ENCODE measurements at regions not wholly inside any gene's neighbourhood (a gene's known extent, or its start where the extent isn't known, plus 50 kb on each side); places are given as distances from the start of the nearest gene placed in this dataset.
"Not testable (repeated sequence)": the region's sequence is repeated elsewhere in the genome, so short reads cannot be mapped to it uniquely, and the experiment has no call there.

DNA sequence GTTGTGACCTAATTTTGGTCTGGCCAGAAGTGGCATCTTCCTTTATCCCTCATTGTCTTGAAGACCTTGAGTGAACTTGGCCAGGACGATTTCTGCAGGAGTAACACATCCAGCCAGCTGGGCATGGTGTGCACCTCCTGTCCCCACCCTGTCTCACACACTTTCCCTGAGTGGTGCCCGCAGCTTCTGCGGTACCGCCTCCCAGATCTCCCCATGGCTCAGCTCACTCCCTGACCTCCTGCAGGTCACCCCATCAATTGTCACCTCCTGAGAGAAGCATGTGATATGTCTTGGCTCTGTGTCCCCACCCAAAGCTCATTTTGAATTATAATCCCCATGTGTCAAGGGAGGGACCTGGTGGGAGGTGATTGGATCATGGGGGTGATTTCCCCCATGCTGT lies 50.2 kb upstream of the TP53I11 start:
- no peak for DNase-seq

DNA sequence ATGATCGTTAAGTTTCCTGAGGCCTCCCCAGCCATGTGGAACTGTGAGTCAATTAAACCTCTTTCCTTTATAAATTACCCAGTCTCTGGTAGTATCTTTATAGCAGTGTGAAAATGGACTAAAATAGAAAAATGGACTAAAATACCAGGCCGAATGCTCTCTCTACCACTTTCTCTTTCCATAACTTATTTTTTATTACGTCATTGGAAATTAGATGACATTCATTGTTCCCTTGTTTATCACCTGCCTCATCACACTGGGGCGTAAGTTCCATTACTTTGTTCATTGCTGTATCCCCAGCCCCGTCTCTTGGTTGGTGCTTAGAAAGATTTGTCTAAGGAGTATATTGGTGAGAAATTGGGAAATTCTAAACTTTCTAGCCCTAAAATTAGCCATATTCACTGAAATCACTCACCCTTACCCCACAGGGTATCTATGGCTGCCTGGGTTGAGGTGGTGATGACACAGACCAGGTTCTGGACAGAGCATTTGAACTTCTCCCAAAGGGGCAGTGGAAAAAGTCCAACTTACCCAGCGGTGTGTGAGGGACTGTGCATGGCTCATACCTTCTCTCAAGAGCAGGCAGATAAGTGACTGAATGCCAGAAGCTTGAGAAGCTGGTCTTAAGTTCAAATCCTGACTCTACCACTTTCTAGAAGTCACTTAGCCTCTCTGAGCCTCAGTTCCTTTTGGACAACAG lies 50.9 kb upstream of the TP53I11 start:
- DNase-seq, result no peak

DNA sequence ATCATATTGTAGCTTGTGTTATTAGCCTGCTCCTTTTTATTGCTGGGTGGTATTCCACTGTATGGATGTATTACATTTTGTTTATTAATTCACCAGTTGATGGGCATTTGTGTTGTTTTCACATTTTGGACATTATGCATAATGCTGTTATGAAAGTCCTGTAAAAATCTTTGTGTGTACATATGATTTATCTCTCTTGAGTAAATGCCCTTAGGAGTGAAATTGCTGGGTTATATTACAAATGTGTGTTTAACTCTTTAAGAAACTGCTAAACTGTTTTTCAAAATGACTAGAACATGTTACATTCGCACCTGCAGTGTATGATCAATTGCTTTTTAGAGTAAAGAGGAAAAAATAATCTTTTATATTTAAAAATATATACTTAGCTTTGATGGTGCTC lies 54.4 kb upstream of the TP53I11 start:
- no peak for DNase-seq

DNA sequence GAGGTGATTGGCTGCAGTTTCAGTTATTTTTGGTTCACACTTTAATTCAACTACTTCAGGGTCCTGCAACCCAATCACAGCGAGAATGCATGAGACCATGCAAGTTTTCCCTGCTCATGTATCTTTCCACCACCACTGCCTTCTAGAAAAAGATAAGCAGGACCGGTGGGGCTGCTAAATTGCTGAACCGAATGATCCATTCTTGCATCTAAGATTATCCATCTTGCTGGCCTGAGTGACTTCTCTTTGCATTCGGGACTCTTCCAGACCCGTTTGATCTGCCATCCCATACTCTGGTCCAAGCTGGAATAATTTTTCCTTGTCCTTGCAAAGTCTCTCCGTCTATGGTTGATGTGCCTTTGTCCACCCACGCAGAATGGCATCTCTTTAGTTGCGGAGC lies 56.3 kb upstream of the TP53I11 start:
- DNase-seq, result no peak

DNA sequence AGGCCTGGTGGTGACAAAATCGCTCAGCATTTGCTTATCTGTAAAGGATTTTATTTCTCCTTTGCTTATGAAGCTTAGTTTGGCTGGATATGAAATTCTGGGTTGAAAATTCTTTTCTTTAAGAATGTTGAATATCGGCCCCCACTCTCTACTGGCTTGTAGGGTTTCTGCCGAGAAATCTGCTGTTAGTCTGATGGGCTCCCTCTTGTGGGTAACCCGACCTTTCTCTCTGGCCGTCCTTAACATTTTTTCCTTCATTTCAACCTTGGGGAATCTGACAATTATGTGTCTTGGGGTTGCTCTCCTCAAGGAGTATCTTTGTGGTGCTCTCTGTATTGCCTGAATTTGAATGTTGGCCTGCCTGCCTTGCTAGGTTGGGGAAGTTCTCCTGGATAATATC lies 65.3 kb upstream of the TP53I11 start:
- DNase-seq, result not testable (repeated sequence)

DNA sequence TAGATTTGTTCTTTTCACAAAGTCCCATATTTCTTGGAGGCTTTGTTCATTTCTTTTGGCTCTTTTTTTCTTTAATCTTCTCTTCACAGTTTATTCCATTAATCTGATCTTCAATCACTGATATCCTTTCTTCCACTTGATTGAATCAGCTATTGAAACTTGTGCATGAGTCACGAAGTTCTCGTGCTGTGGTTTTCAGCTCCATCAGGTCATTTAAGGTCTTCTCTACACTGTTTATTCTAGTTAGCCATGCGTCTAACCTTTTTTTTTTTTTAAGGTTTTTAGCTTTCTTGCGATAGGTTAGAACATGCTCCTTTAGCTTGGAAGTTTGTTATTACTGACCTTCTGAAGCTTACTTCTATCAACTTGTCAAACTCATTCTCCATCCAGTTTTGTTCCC lies 65.8 kb upstream of the TP53I11 start:
- DNase-seq, result not testable (repeated sequence)

DNA sequence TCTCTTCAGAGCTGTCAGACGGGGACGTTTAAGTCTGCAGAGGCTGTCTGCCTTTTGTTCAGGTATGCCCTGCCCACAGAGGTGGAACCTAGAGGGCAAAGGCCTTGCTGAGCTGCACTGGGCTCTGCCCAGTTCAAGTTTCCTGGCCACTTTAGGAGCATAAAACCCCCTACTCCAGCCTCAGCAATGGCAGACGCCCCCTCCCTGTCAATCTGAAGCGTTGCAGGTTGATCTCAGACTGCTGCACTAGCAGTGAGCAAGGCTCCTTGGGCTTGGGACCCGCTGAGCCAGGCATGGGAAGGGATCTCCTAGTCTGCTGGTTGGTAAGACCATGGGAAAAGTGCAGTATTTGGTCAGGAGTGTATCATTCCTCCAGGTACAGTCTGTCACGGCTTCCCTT lies 66.6 kb upstream of the TP53I11 start:
- DNase-seq, result no peak

DNA sequence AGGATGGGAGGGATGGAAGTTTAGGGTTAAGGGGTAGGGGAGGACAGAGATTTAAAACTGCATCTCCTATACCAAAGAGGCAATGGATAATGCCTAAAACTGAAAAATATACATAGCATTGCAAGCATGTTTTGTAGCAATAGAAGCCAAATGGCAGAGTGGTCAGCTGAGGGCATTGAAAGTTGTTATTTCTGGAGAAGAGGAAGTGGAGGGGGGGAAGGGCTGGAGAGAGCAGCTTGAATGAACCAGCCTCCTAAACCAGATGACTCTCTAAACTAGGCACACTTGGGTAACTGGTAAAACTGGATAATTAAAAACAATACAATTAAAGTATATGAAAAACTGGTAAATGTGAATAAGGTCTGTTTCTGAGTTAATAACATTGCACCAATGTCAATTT lies 70.3 kb upstream of the TP53I11 start:
- DNase-seq, result no peak

DNA sequence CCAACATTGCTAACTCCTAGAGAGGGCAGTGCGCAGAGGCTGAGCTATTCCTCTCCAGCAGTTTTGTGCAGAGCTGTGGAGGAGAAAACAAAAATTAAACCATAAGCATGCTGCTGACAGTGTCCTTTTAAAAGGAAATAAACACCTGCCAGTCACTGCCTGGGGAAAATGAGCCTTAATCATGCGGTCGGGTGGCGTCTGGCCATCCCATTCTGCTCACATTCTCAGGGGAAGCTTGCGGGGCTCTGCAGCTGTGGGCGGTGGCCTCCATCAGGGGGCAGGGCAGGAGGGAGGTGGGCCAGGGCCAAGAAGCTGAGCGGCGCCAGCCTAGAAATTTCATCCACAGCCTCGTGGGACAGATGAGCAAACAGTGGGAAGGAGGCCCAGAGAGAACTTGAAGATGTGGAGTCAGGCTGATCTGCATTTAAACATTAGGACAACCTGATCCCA lies 71.0 kb upstream of the TP53I11 start:
- DNase-seq, result no peak

DNA sequence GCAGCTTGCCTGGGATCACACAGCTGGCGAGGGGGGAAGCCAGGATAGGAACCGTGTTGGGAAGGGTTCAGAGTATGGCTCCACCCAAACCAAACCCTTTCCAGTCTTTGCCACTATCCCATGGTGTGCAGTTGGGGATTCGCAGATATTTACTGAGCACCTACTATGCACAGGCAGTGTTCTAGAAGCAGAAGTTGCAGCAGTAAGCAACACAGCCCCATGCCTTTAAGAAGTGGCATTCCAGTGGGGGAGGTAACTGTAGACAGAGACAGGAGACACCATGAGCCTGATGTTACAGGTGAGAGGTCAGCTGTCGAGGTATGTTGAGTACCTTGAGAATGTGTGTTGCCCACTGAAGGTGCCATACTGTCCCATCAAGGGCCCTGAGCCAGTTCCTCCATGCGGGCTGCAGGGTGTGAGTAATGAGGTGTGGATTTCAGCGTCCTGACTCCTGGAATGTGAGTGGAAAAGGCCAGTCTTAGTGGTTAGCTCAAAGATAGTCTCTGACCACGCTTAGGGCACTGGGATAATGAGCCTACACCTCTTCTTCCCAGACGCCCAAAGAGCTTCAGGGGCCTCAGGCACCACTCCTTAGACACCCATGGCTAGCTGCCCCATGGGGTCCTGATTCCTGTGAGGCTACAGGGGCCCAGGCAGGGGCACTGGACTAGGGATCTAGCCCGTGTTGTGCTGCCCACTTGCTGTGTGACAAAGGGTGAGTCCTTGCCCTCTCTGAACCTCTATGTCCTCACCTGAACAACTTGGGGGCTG lies 71.8 kb upstream of the TP53I11 start:
- DNase-seq, result no peak

DNA sequence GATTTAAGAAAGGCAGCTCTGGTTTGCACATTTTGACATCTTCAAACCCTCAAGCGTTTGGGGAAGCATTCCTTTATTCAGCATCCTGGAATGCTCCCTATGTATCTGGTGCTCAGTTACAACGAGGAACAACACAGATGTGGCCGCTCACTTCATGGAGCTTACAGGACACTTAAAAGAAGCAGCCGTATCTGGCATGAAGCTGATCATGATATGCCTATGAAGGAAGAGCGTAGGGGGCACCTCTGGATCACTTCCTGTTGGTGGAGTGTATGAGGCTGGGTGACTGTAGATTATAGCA lies 72.3 kb upstream of the TP53I11 start:
- no peak for DNase-seq

DNA sequence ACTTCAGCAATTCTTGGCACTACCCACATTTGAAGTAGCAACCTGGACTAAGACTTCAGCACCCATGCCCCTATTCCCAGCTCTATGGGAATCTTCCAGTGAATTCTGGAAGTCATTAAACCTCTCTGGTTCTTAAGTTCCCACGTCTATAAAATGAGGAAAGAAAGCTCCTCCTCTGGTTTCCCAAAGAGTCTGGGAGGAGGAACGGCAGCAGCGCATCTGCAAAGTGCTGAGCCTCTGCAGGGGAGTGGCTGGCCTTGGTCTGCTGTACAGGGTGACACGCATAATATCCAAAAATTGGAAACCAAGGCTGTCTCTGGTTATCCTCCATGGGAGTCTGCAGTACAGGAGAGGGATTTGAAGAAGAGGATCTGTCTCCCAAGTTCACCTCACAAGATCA lies 73.6 kb upstream of the TP53I11 start:
- no peak for DNase-seq

DNA sequence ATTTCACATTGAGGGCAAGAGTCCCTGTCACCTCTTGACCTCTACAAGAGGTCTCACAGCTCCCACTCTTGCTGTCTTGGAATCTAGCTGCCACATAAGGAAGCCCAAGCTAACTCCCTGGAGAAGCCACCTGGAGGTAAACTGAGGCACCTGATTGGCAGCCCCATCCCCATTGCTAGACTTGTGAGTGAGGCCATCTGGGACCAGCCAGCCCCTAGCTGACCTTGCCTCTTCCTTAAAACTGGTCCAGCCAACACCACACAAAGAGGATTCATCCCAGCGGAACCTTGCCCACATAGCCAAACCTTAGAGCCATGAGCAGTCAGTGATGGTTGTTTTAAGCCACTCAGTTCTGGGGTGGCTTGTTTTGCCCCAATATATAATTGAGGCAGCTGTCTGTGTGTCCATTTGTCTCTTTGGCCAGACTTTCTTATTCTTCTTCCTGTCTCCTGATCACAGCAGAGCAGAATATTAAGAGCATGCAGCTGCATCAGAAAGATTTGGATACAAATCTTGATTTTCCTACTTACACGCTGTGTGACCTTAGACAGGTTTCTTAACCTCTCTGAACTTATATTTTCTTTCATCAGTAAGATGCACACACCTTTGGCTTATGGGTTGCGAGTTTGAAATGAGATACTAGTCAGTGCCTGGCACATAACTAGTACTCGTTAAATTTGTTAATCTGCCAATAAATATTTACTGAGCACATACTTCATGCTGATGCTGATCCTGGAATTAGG lies 74.3 kb upstream of the TP53I11 start:
- no peak for DNase-seq

DNA sequence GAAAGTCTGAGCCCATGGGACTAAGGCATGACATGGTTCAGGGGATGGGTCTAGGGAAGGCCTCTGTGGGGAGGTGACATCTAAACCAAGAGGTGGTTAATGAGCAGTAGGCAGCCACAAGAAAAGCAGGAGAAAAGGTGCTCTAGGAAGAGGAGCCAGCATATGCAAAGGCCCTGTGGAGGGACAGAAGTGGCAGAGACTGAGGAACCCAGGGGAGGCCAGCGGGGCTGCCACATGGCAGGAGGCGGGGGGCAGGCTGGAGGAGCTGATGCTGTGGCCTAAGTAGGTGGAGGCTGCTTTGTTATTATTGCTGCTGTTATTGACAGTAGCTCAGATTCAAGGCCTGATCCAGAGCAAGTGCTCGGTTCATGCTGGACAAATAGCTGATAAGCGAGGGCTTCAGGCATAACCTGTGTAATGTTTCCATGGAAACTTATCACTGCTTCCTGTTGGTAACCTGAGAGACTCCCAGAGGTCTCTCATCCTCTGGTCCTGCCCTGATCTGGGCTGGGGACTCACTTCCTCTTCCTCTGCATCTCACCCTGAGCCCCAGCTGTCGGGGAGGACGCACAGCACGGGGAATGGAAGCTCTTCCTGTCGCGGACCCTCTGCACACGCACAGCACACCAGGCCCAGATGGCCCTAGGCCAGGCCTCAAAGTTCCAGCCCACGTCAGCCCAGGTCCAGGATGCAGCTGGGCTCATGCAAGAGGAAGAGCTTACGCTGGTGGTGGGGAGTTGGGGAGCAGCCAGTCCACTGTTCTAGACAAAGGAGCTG lies 75.2 kb upstream of the TP53I11 start:
- no peak for DNase-seq

DNA sequence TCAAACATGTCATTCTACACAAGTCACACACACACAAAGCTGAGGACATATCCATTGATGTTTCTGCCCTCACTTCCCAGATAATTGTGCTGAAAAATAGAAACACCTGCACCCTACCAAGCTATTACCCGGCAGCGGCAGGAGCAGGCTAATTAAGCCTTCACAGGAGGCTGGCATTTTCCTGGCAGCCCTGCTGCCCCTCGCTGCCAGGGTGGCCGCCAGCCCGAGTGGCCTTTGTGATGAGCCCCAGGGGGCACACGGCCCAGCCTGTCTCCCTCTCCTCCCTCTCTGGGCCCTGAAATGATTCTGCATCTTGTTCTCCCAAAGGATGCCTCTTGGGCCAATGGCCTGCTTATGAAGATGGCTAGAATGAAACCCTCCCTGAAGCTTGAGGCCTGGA lies 76.2 kb upstream of the TP53I11 start:
- no peak for DNase-seq

DNA sequence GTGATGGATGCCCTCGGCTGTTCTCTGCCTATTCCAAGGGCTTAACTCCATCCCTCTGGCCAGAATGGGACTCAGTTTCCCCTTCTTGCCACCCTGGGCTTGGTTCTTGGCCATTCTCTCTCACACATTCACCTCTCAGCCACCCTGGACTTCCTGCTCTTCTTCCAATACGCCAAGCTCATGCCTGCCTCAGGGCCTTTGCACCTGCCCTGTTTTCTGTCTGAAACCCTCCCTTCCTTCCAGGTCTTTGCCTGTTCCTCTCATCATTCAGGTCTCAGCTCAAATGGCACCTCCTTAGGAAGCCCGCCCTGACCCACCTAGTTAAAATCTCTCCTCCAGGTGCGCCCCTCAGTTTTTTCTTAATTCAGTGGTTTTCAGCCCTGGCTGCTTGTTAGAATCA lies 76.6 kb upstream of the TP53I11 start:
- no peak for DNase-seq

DNA sequence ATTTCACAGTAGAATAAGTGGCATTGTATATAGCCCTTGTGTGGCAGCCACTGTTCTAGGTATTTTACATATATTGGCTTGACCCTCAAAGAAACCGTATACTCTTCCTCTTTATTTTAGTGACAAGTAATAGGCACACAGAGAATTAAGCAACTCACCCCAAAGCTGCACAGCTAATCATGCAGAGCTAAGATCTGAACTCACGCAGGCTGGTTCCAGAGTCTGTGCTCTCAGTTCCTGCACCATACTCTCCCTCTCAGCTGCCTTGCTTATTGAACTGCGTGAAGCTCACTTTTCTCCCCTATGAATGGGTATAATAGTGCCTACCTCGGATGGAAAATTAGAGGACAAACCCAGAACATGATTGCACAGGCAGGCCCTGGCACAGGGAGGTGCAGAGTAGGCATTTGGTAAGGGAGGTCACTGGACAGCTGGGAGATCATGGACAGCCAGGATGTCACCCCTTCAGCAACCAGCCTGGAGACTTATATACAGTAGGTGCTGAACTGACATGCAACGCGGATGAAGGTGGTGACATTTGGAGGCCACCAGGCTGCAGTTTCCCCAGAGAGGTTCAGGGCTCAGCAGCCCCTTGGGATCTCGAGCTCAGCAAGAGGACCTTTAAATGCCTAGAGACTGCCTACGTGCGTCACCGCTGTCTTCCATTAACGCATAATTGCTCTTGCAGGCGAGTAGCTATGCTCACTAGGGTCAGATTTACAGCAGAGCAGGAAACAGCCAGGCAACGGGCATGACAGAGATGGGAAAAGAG lies 78.4 kb upstream of the TP53I11 start:
- no peak for DNase-seq

DNA sequence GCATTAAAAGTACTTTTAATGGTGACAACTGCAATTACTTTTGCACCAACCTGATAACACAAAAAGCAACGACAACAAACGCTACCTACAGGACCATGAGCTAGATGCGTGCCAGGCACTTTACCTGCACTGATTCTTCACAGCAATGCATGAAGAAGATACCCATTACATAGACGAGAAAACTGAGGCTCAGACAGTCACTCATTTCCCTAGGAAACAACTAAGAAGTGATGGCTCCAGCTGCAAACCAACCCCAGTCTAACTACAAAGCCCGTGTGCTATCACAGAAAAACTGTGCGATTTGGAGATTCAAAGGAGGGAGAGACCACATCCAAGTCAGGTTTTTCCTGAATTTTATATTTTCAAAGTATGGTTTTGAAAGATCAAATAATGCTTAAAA lies 80.1 kb upstream of the TP53I11 start:
- DNase-seq, result no peak

DNA sequence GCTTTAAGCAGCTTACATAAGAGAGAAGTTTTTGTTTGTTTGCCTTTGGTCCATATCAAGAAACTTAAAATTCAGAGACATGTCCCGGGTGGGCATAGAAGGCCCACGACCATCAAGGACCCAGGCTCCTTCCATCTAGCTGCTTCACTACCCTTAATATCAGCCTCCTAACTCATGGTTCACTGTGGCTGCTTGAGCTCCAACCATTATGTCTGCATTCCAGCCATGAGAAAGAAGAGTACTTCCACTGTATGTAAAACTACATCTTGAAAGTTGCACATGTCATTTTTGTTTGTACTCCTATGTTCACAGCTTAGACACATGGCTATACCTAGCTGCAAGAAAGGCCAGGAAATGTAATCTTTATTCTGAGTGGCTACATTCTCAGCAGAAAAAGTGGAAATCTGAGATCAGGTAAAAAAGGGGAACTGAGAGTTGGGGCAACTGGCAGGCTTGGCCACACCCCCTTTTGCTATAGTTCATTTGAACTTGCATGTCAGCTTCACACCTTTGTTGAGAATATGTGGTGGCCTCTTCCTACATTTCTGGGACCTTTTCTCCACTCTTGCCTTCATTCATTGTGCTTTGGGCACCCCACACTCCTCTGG lies 81.3 kb upstream of the TP53I11 start:
- DNase-seq, result no peak

DNA sequence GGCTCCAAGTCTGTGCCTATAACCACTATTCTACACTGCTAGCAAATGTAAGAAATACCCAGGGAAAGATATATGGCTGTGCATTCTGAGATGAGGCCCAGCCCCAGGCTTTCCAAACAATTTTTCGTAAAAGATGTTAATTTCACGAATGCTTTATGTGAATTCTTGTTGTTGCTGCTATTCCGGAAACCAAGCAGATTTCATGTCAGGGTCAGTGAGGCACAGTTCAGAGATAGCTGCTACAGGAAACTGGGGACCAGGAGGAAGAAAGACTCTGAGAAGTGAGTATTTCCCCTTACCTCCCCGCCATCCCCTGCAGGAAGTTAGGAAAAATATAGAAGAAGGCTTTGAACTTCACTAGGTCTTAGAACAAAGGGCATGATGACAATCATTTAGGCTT lies 84.7 kb upstream of the TP53I11 start:
- no peak for DNase-seq

DNA sequence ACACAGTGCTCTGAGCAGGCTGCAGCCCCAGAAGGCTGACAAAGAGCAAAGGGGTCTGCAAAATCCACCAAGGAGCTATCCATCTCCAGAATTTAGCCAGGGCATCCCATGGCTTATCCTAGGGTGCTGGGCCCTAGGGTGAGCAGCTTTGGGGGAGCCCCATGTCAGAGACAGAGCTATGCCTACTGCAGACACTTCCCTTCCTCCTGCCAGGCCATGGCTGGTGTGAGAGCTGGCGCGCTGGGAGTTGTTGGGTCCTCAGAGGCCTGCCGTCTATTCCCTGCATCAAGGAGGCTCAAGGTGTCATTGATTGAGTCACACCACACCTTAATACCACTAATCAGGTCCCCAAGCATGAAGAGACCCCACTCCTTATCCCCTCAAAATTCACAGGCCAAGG lies 85.3 kb upstream of the TP53I11 start:
- no peak for DNase-seq

DNA sequence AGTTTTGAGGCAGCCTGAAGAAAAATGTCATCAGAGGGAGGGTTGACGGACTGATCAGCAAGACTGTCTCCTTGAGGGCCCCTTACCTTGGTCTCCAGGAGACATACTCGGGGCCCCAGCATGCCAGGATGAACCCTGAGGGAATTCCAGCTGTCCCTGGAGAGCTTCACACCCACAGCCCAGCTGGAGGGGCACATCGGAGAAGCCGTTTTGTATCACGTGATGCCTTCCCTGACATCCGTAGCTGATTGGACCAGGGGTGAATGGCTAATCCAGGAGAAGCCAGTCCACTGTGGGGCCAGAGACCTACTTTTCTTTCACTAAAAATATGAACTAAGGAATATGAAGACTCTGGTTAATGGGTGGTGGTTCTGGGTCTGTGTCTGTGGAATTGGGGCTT lies 86.0 kb upstream of the TP53I11 start:
- no peak for DNase-seq

Data from occipital lobe (tissue), 1 donor.